MG63 (cell line): ENCODE measurements at regions not wholly inside any gene's neighbourhood (a gene's known extent, or its start where the extent isn't known, plus 50 kb on each side); places are given as distances from the start of the nearest gene placed in this dataset.

Experiments used
- DNase-seq: peaks from one replicate; pipeline ENCODE4 v3.0.0-alpha.2; 2020
- H3K27me3 ChIP-seq: fragments of 250-450 bp; sonication (Bioruptor Pico); 2 replicates; pipeline ENCODE4 v1.5.1; 2020; ENCODE audit warnings: mild to moderate bottlenecking, moderate library complexity
- H3K36me3 ChIP-seq: fragments of 250-450 bp; sonication (Bioruptor Pico); 2 replicates; pipeline ENCODE4 v1.5.1; 2020; ENCODE audit warnings: mild to moderate bottlenecking, moderate library complexity
- H3K4me3 ChIP-seq: fragments of 250-450 bp; sonication (Bioruptor Pico); 2 replicates; pipeline ENCODE4 v1.5.1; 2020; ENCODE audit warnings: mild to moderate bottlenecking, moderate library complexity
- H3K9me3 ChIP-seq: fragments of 250-450 bp; sonication (Bioruptor Pico); 2 replicates; pipeline ENCODE4 v1.5.1; 2020; ENCODE audit warnings: mild to moderate bottlenecking, moderate library complexity

GRCh38 chr6:4303638-4304037 is 168.3 kb upstream of the ECI2 start:
- Histone ChIP-seq H3K36me3 (no peaks in the 10 kb centered on the region), H3K4me3 (no peak overlapping the region), H3K27me3 (no peaks in the 10 kb centered on the region), H3K9me3 (no peaks in the 10 kb centered on the region)
- DNase-seq: no peak

GRCh38 chr6:4302524-4302923 is 167.1 kb upstream of the ECI2 start:
- Histone ChIP-seq H3K36me3 (no peaks in the 10 kb centered on the region), H3K4me3 (no peak overlapping the region)

GRCh38 chr6:4301871-4302270 is 166.5 kb upstream of the ECI2 start:
- no peak for DNase-seq
- H3K4me3 ChIP-seq: no peak overlapping the region
- H3K36me3 ChIP-seq: no peaks in the 10 kb centered on the region
- H3K9me3 ChIP-seq: no peaks in the 10 kb centered on the region
- H3K27me3 ChIP-seq: no peaks in the 10 kb centered on the region

More at GRCh38 chr6:4302524-4302923, 167.1 kb upstream of the ECI2 start:
- DNase-seq: no peak
- Histone ChIP-seq H3K27me3 (no peaks in the 10 kb centered on the region), H3K9me3 (no peaks in the 10 kb centered on the region)

DNA sequence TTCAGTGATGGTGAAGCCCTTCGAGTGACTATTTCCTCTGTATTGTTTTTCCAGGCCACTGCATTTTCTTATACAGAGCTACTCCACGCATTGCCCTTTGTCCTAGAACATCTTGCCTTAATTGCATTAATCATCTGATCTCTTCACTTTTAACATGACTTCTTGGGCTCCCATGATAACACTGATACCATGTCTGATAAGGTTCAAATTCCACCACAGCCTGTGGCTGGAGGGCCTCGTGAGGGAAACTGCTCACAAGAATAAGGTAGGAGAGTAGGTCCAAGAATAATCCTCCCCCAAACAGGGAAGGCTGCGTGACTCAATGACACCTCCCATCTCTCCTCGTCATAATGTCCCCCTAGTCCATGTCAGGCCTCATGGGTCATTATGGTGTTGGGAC is 165.5 kb upstream of the ECI2 start:
- DNase-seq: no peak
- Histone ChIP-seq H3K36me3 (no peaks in the 10 kb centered on the region), H3K27me3 (no peaks in the 10 kb centered on the region), H3K9me3 (no peaks in the 10 kb centered on the region), H3K4me3 (no peak overlapping the region)

GRCh38 chr6:4299476-4299875 is 164.1 kb upstream of the ECI2 start:
- no peak overlapping the region for H3K4me3 ChIP-seq
- no peaks in the 10 kb centered on the region for H3K36me3 ChIP-seq
- no peak for DNase-seq
- no peaks in the 10 kb centered on the region for H3K27me3 ChIP-seq
- H3K9me3 ChIP-seq: no peaks in the 10 kb centered on the region

DNA sequence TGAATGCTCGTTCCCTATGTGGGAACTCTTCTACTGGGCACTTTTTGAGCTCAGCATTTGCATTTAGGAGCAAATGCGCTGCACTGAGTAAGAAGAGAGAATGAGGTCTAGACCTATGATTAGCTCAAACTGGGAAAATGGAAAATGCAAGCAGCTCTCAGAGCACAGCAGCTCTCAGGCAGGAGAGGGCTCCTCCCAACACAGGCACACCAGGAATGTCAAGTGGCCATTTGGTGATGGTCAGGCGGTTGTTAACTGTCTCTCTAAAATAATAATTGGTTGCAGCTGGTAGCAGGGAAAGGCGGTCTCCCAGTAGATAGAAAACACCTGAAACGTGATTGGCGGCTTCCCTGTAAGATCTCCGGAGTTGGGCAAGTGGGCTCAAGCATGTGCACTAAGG is 162.0 kb upstream of the ECI2 start:
- Histone ChIP-seq H3K27me3 (no peaks in the 10 kb centered on the region), H3K4me3 (no peak overlapping the region), H3K36me3 (no peaks in the 10 kb centered on the region), H3K9me3 (no peaks in the 10 kb centered on the region)
- no peak for DNase-seq

DNA sequence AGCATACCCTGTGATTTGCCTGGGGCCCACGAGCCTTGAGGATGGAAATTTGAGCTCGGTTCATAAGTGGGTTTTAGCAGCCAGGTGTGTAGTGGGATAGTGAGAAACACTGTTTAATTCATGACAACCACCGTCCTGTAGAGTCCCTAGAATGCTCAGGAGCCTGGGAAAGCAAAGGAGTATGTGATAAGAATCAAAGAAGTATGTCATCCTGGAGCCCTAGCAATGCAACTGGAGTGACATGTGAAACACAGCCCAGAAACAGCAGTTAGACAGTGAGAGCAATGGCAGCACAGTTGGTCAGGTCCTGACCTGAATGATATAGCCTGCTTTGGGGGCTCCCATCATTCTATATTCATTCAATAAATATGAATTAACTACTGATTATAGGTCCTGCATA is 161.2 kb upstream of the ECI2 start:
- Histone ChIP-seq H3K36me3 (no peaks in the 10 kb centered on the region), H3K27me3 (no peaks in the 10 kb centered on the region), H3K9me3 (no peaks in the 10 kb centered on the region), H3K4me3 (no peak overlapping the region)
- DNase-seq: no peak

- Histone ChIP-seq H3K9me3 (no peaks in the 10 kb centered on the region), H3K27me3 (no peaks in the 10 kb centered on the region), H3K36me3 (no peaks in the 10 kb centered on the region), H3K4me3 (no peak overlapping the region)
- DNase-seq: no peak
Measured at GRCh38 chr6:4295783-4296155, 160.4 kb upstream of the ECI2 start.

- Histone ChIP-seq H3K4me3 (no peak overlapping the region), H3K27me3 (no peaks in the 10 kb centered on the region), H3K36me3 (no peaks in the 10 kb centered on the region), H3K9me3 (no peaks in the 10 kb centered on the region)
- no peak for DNase-seq
Measured at GRCh38 chr6:4295058-4295782, 159.8 kb upstream of the ECI2 start.

- DNase-seq: no peak
- Histone ChIP-seq H3K4me3 (no peak overlapping the region), H3K9me3 (no peaks in the 10 kb centered on the region), H3K36me3 (no peaks in the 10 kb centered on the region), H3K27me3 (no peaks in the 10 kb centered on the region)
Measured at GRCh38 chr6:4294636-4295035, 159.3 kb upstream of the ECI2 start.

DNA sequence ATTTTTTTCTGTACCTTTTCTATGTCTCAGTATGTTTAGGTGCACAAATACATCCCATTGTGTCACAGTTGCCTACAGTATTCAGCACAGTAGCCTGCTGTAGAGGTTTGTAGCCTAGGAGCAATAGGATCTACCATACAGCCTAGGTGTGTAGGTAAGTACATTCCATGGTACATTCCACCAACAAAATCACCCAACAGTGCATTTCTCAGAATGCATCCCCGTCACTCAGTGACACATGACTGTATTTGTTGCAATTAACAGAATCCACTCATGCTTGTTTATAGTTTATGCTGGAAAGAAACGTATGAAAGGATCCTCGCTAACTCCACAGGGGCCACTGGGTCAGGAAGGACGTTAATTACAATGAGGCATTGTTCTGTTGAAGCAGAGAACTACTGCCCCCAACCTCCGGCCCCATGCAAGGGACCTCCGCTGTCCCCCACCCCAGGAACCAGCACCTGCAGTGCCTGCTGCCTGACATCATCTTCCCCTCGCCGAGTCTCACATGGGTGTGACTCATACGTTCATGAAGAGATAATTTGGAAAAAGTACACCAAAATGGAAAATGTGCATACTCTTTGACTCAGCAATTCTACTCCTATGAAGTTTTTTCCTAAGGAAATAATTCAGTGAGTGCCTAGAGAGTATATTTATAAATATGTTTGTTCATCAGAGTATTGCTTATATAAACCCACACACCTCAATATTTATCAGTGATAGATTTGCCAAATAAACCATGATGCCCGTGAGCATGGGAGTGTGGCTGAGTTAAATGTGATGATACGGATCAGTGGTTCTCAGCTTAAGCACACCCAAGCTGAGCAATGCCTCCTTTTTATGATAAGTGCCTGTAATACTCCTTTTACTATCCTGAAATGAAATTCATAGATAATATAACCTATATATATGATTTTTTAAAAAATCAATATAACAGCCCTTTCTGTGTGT is 156.4 kb upstream of the ECI2 start:
- H3K27me3 ChIP-seq: no peaks in the 10 kb centered on the region
- no peaks in the 10 kb centered on the region for H3K36me3 ChIP-seq
- no peak overlapping the region for H3K4me3 ChIP-seq
- peak; percentile 1 for DNase-seq
- no peaks in the 10 kb centered on the region for H3K9me3 ChIP-seq

GRCh38 chr6:4289770-4290320 is 154.5 kb upstream of the ECI2 start:
- DNase-seq: no peak
- Histone ChIP-seq H3K9me3 (no peaks in the 10 kb centered on the region), H3K27me3 (no peaks in the 10 kb centered on the region), H3K36me3 (no peaks in the 10 kb centered on the region), H3K4me3 (no peak overlapping the region)

DNA sequence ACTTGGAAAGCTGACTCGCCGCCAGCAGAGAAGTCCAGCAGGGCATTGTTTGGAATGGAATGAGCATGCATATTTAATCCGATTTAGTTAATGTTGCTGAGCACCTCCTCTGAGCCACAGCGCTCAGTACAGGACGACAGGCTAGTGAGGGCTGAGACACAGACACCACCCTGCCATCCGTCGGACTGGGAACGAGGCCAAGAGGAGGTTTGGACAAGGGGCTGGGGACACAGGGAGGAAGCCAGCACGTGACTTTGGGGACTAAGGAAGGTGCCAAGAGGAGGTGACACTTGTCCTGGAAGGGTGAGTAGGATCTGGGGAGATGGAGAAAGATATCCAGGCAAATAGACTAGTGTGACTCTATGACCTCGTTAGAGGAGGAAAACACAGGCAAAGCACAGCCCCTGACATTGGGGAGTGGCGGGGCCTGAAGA is 152.5 kb upstream of the ECI2 start:
- Histone ChIP-seq H3K36me3 (no peaks in the 10 kb centered on the region), H3K9me3 (no peaks in the 10 kb centered on the region), H3K4me3 (no peak overlapping the region), H3K27me3 (no peaks in the 10 kb centered on the region)
- DNase-seq: no peak

DNA sequence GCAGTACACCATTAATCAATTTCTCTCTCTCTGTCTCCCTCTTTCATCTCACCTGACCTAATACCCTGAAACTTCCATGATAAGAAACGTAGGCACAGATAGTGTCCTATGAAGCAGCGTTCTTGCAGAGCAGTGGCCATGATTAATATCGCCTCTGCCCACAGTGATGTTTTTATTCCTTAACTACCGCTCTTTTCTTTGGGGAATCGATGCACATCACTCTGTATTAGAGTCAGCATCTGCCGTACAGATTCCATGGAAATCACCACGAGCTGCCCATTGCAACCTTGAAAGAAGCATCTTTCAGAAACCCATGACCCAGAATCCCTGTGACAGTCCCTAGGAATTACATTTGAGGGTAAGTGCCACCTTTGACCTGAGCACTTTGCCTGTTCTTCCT is 152.0 kb upstream of the ECI2 start:
- H3K36me3 ChIP-seq: no peaks in the 10 kb centered on the region
- H3K27me3 ChIP-seq: no peaks in the 10 kb centered on the region
- H3K4me3 ChIP-seq: no peak overlapping the region
- DNase-seq: no peak
- H3K9me3 ChIP-seq: no peaks in the 10 kb centered on the region

DNA sequence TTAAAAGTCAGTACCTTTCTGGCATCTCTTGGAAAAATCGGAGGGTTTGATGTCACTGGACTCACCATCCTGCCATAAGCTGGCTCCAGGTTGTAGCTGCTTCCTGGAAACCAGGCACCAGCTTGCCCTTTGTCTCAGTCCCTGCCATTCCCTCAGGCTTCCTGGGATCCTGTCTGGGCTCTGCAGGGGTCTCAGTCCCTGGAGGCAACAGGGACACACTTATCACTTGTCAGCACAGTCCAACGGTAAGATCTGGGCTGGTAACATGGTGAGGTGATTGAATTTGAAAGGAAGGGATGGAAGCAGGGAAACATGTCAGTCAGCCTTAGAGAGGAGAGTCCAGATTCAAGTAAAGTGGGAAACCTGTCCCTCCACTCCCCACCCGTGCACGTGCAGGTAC is 147.6 kb upstream of the ECI2 start:
- no peaks in the 10 kb centered on the region for H3K27me3 ChIP-seq
- no peak overlapping the region for H3K4me3 ChIP-seq
- no peak for DNase-seq
- H3K9me3 ChIP-seq: no peaks in the 10 kb centered on the region
- no peaks in the 10 kb centered on the region for H3K36me3 ChIP-seq

DNA sequence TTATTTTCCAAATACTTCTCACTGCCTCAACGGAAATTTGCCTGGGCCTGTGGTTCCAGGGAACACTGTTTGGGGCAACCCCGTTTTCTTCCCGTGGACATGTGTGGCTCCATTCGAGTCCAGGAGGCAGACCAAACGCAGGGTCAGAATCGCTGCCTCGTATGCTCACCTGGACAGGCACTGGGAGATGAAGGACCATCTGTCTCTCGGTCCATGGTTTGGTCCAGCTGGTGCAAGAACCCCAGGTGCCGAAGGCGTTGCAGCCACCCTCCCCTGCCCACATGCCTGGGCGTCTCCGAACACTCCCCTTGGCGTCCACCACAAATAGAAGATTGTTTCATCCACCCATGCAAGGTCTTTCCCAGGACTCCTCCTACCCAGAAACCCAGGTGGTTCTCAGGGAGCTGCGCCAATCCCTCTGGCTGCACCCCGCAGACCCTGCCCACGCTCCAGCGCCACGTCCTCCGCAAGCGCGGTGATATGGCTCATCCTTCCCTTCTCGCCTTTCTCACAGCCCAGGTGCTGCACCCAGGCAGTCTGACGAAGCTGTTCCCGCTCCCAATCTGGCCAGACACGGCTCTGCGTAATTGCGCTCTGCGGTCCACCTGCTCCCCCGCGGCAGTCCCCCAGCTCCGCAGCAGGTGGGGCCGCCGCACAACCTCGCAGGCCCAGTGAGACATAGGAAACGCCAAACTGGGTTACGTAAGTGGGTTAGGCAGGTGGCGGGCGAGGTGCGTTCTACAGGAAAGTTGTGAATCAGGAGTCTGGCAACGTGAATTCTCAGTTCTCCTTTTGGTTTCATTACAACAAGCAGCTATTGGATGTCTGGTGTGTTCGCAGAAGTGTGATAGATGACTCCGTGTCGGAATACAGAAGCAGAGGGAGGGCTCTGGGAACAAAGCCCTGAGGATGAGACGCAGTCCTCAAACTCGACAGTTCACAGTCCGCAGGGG is 146.2 kb upstream of the ECI2 start:
- H3K4me3 ChIP-seq: no peak overlapping the region

More for the DNA sequence above, 146.2 kb upstream of the ECI2 start:
- Histone ChIP-seq H3K36me3 (no peaks in the 10 kb centered on the region), H3K9me3 (no peaks in the 10 kb centered on the region), H3K27me3 (no peaks in the 10 kb centered on the region)
- DNase-seq: peak; percentile 4
